B cell (primary cell): ENCODE measurements at regions not wholly inside any gene's neighbourhood (a gene's known extent, or its start where the extent isn't known, plus 50 kb on each side); places are given as distances from the start of the nearest gene placed in this dataset.

Source experiments
- CTCF ChIP-seq: fragments of 200-600 bp; IDR thresholded peaks from one replicate; pipeline ENCODE4 v1.8.0; 2022; ENCODE audit warnings: antibody characterized with exemption, mild to moderate bottlenecking
- EZH2 ChIP-seq: IDR thresholded peaks from 2 replicates; pipeline ENCODE4 v1.6.1; 2012; ENCODE audit warnings: borderline replicate concordance, low read depth, mild to moderate bottlenecking, moderate library complexity, low read length; ENCODE audit not compliant: insufficient read depth, poor library complexity, severe bottlenecking

- no peak for TF ChIP-seq CTCF
- TF ChIP-seq EZH2: no peak
Observed at GRCh38 chr15:95636107-95636506, 694.4 kb upstream of the NR2F2 start.
